GM23338 (cell line): ENCODE measurements at regions not wholly inside any gene's neighbourhood (a gene's known extent, or its start where the extent isn't known, plus 50 kb on each side); places are given as distances from the start of the nearest gene placed in this dataset.

Source experiments
- ATAC-seq: fragments of 200-7000 bp; cut with Tn5 transposase; 3 replicates; pipeline ENCODE4 v1.9.1; 2020
- DNase-seq: peaks from one replicate; pipeline ENCODE4 v3.0.0-alpha.2; 2015; ENCODE audit warnings: low spot score
- H2AFZ ChIP-seq: fragments of 200-600 bp; sonication (generic); 2 replicates; pipeline ENCODE4 v1.8.0; 2016; ENCODE audit warnings: antibody characterized with exemption, mild to moderate bottlenecking, moderate library complexity
- H3F3A ChIP-seq: fragments of 200-600 bp; sonication (generic); replicated peaks from 2 replicates; pipeline ENCODE4 v1.8.0; 2017; ENCODE audit warnings: antibody characterized with exemption, mixed run types, low read depth
- H3K27ac ChIP-seq: fragments of 200-600 bp; sonication (generic); 2 replicates; pipeline ENCODE4 v1.6.1; 2016; ENCODE audit warnings: low read depth
- H3K27me3 ChIP-seq: fragments of 200-600 bp; sonication (generic); 2 replicates; pipeline ENCODE4 v1.8.0; 2016; ENCODE audit warnings: mild to moderate bottlenecking, mixed run types, moderate library complexity; ENCODE audit not compliant: insufficient read depth
- H3K36me3 ChIP-seq: fragments of 200-600 bp; sonication (generic); 2 replicates; pipeline ENCODE4 v1.8.0; 2016; ENCODE audit warnings: mild to moderate bottlenecking; ENCODE audit not compliant: insufficient read depth
- H3K4me1 ChIP-seq: fragments of 200-600 bp; sonication (generic); 2 replicates; pipeline ENCODE4 v1.8.0; 2016; ENCODE audit warnings: mild to moderate bottlenecking, moderate library complexity; ENCODE audit not compliant: insufficient read depth
- H3K4me2 ChIP-seq: fragments of 200-600 bp; sonication (generic); 2 replicates; pipeline ENCODE4 v1.7.1; 2017; ENCODE audit warnings: mixed run types
- H3K4me3 ChIP-seq: fragments of 200-600 bp; sonication (generic); 2 replicates; pipeline ENCODE4 v1.6.1; 2016; ENCODE audit warnings: mixed run types
- H3K79me2 ChIP-seq: fragments of 200-600 bp; sonication (generic); replicated peaks from 2 replicates; pipeline ENCODE4 v1.8.0; 2017; ENCODE audit warnings: mild to moderate bottlenecking; ENCODE audit not compliant: insufficient read depth
- H3K9me2 ChIP-seq: fragments of 200-600 bp; sonication (generic); 2 replicates; pipeline ENCODE4 v1.8.0; 2017; ENCODE audit not compliant: insufficient read depth
- H4K20me1 ChIP-seq: fragments of 200-600 bp; sonication (generic); replicated peaks from 2 replicates; pipeline ENCODE4 v1.8.0; 2017; ENCODE audit warnings: mild to moderate bottlenecking; ENCODE audit not compliant: insufficient read depth
- H3K27ac Mint-ChIP-seq: 2 replicates; pipeline ENCODE4 v1.8.0; 2020; ENCODE audit warnings: inconsistent platforms, mild to moderate bottlenecking, moderate library complexity, mixed read lengths
- H3K27me3 Mint-ChIP-seq: 3 replicates; pipeline ENCODE4 v1.8.0; 2022; ENCODE audit warnings: low read depth, mild to moderate bottlenecking, moderate library complexity, mixed read lengths, inconsistent platforms; ENCODE audit not compliant: insufficient read depth, poor library complexity
- H3K36me3 Mint-ChIP-seq: 3 replicates; pipeline ENCODE4 v1.8.0; 2021; ENCODE audit warnings: low read depth, mild to moderate bottlenecking, inconsistent platforms, moderate library complexity, mixed read lengths
- H3K4me1 Mint-ChIP-seq: 3 replicates; pipeline ENCODE4 v1.8.0; 2020; ENCODE audit warnings: mild to moderate bottlenecking, inconsistent platforms, mixed read lengths
- H3K4me3 Mint-ChIP-seq: 3 replicates; pipeline ENCODE4 v1.8.0; 2021; ENCODE audit warnings: moderate library complexity, mild to moderate bottlenecking, inconsistent platforms, mixed read lengths
- H3K9me3 Mint-ChIP-seq: 3 replicates; pipeline ENCODE4 v1.8.0; 2020; ENCODE audit warnings: moderate library complexity, mild to moderate bottlenecking, inconsistent platforms, mixed read lengths
- EZH2phosphoT487 ChIP-seq: fragments of 200-600 bp; sonication (generic); IDR thresholded peaks from one replicate; pipeline ENCODE4 v1.8.1; 2018; ENCODE audit warnings: antibody characterized with exemption; ENCODE audit not compliant: unreplicated experiment
- NANOG ChIP-seq: IDR thresholded peaks from 2 replicates; pipeline ENCODE4 v1.6.1; 2016; ENCODE audit warnings: antibody characterized with exemption, borderline replicate concordance
- POLR2AphosphoS5 ChIP-seq: IDR thresholded peaks from 2 replicates; pipeline ENCODE4 v1.6.1; 2016; ENCODE audit warnings: antibody characterized with exemption, low read depth
- TF ChIP-seq, protein P1 (sequence below), 2 experiments: fragments of 200-600 bp in 1 of 2; sonication (generic) in 1 of 2; conservative IDR thresholded peaks; 2 replicates each; pipeline versions ENCODE4 v1.5.1 to v1.6.1; 2016 to 2017; ENCODE audit warnings: antibody characterized with exemption in 2 of 2, low read depth in 2 of 2, mild to moderate bottlenecking in 2 of 2, moderate library complexity in 1 of 2
- TF ChIP-seq, protein P2 (sequence below): fragments of 250-450 bp; sonication (Bioruptor Pico); IDR thresholded peaks from 2 replicates; pipeline ENCODE4 v1.5.0; 2020; ENCODE audit warnings: mild to moderate bottlenecking, moderate library complexity

DNA sequence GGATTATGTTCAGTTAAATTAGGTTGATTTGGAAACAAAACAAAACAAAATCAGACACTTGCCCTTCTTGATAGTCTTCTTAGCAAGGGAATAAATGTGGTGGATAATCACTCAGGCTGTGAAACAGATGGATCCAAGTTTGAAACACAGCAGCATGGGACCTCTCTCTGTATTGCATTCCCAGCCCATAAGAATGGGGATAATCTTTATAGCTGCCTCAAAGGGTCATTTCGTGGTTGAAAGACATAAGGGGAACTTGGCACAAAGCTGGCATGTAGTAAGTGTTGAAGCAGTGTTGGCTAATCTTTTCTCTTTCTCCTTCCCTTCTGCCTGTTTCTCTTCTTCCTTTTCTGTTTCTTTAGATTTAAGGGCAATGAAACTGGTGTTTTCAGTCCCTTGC, 333.9 kb upstream of the TLE4 start (continued):
- TF ChIP-seq, protein P1, sequence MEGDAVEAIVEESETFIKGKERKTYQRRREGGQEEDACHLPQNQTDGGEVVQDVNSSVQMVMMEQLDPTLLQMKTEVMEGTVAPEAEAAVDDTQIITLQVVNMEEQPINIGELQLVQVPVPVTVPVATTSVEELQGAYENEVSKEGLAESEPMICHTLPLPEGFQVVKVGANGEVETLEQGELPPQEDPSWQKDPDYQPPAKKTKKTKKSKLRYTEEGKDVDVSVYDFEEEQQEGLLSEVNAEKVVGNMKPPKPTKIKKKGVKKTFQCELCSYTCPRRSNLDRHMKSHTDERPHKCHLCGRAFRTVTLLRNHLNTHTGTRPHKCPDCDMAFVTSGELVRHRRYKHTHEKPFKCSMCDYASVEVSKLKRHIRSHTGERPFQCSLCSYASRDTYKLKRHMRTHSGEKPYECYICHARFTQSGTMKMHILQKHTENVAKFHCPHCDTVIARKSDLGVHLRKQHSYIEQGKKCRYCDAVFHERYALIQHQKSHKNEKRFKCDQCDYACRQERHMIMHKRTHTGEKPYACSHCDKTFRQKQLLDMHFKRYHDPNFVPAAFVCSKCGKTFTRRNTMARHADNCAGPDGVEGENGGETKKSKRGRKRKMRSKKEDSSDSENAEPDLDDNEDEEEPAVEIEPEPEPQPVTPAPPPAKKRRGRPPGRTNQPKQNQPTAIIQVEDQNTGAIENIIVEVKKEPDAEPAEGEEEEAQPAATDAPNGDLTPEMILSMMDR (conservative IDR thresholded peaks at IDR 0.05; ENCODE audit: low read depth in 2 of 2) = no peak
- TF ChIP-seq NANOG = no peak
- TF ChIP-seq POLR2AphosphoS5 = no peak

DNA sequence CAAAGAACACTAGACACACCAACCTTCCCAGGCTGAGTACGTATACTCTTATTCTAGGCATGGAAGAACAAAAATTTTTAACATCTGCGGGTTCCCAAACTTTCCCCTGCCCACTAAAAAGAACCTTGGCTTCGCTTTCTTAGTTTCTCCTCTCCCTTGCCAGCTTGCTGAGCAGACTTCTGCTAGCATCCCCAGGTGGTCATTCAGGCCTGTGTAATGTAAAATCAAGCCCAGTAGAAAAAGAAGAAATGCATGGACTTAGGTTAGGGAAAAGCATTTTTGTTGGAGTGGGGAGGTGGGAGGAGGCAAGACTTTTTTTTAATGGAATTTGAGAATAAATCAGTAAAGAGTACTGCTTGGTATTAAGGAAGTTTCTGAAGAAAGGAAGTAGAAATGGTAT, 331.0 kb upstream of the TLE4 start:
- H3F3A ChIP-seq = no peaks in the 10 kb centered on the region
- DNase-seq = peak; percentile 72
- H3K27me3 Mint-ChIP-seq = no peaks in the 10 kb centered on the region
- no peaks in the 10 kb centered on the region for H3K9me3 Mint-ChIP-seq
- ATAC-seq = peak; percentile 96
- H3K4me1 ChIP-seq = peaks cover 36% of the 10 kb centered on the region
- no peak overlapping the region for H3K4me3 ChIP-seq
- no peak overlapping the region for H3K27ac ChIP-seq
- H4K20me1 ChIP-seq = no peaks in the 10 kb centered on the region
- no peak overlapping the region for H2AFZ ChIP-seq
- peak overlapping the region; percentile 8; the same call in 2 of the 3 replicates for H3K4me3 Mint-ChIP-seq
- H3K4me1 Mint-ChIP-seq = peaks cover 46% of the 10 kb centered on the region
- no peak overlapping the region for H3K27ac Mint-ChIP-seq
- no peaks in the 10 kb centered on the region for H3K79me2 ChIP-seq
- TF ChIP-seq EZH2phosphoT487 (no peak), NANOG (0 out of 2 replicates have a peak, but pooled peaks have one; percentile 21)
- TF ChIP-seq, protein P2, sequence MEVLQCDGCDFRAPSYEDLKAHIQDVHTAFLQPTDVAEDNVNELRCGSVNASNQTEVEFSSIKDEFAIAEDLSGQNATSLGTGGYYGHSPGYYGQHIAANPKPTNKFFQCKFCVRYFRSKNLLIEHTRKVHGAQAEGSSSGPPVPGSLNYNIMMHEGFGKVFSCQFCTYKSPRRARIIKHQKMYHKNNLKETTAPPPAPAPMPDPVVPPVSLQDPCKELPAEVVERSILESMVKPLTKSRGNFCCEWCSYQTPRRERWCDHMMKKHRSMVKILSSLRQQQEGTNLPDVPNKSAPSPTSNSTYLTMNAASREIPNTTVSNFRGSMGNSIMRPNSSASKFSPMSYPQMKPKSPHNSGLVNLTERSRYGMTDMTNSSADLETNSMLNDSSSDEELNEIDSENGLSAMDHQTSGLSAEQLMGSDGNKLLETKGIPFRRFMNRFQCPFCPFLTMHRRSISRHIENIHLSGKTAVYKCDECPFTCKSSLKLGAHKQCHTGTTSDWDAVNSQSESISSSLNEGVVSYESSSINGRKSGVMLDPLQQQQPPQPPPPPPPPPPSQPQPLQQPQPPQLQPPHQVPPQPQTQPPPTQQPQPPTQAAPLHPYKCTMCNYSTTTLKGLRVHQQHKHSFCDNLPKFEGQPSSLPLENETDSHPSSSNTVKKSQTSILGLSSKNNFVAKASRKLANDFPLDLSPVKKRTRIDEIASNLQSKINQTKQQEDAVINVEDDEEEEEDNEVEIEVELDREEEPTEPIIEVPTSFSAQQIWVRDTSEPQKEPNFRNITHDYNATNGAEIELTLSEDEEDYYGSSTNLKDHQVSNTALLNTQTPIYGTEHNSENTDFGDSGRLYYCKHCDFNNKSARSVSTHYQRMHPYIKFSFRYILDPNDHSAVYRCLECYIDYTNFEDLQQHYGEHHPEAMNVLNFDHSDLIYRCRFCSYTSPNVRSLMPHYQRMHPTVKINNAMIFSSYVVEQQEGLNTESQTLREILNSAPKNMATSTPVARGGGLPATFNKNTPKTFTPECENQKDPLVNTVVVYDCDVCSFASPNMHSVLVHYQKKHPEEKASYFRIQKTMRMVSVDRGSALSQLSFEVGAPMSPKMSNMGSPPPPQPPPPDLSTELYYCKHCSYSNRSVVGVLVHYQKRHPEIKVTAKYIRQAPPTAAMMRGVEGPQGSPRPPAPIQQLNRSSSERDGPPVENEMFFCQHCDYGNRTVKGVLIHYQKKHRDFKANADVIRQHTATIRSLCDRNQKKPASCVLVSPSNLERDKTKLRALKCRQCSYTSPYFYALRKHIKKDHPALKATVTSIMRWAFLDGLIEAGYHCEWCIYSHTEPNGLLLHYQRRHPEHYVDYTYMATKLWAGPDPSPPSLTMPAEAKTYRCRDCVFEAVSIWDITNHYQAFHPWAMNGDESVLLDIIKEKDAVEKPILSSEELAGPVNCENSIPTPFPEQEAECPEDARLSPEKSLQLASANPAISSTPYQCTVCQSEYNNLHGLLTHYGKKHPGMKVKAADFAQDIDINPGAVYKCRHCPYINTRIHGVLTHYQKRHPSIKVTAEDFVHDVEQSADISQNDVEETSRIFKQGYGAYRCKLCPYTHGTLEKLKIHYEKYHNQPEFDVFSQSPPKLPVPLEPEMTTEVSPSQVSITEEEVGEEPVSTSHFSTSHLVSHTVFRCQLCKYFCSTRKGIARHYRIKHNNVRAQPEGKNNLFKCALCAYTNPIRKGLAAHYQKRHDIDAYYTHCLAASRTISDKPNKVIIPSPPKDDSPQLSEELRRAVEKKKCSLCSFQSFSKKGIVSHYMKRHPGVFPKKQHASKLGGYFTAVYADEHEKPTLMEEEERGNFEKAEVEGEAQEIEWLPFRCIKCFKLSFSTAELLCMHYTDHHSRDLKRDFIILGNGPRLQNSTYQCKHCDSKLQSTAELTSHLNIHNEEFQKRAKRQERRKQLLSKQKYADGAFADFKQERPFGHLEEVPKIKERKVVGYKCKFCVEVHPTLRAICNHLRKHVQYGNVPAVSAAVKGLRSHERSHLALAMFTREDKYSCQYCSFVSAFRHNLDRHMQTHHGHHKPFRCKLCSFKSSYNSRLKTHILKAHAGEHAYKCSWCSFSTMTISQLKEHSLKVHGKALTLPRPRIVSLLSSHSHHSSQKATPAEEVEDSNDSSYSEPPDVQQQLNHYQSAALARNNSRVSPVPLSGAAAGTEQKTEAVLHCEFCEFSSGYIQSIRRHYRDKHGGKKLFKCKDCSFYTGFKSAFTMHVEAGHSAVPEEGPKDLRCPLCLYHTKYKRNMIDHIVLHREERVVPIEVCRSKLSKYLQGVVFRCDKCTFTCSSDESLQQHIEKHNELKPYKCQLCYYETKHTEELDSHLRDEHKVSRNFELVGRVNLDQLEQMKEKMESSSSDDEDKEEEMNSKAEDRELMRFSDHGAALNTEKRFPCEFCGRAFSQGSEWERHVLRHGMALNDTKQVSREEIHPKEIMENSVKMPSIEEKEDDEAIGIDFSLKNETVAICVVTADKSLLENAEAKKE (CRISPR knock-in tag) = peak; percentile 64; the same call in 1 of the 2 replicates
- peak overlapping the region; percentile 28 for H3K4me2 ChIP-seq
- H3K27me3 ChIP-seq = no peaks in the 10 kb centered on the region
- no peaks in the 10 kb centered on the region for H3K36me3 Mint-ChIP-seq
- no peaks in the 10 kb centered on the region for H3K36me3 ChIP-seq
- H3K9me2 ChIP-seq = no peaks in the 10 kb centered on the region
